ENCODE measurements at regions not wholly inside any gene's neighbourhood (a gene's known extent, or its start where the extent isn't known, plus 50 kb on each side); places are given as distances from the start of the nearest gene placed in this dataset.

DNA sequence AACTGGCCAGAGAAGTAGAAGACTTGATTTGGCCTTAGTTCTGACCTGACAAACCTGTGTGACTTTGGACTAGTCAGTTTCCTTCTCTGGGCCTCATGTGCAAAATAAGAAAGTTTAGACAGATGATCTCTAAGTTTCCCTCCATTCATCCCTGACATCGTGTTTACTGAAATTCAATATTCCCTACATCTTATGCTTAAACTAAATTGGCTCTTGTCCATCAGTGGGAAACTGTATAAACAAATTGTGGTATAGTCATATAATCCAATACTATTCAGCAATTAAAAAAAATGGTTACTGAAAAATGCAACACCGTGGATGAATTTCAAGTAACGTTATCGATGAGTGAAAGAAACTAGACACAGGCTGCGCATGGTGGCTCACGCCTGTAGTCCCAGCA, 64.4 kb upstream of the HRH1 start:
- Histone ChIP-seq H2AFZ (ENCODE audit: low read depth, low read length) (no peak overlapping the region), H4K20me1 (ENCODE audit: insufficient read depth, low read length) (no peaks in the 10 kb centered on the region), H3K27me3 (ENCODE audit: low read depth, low read length) (peaks cover 4% of the 10 kb centered on the region; the same call in 1 of the 2 replicates), H3K9ac (ENCODE audit: low read length) (no peak overlapping the region), H3K4me3 (ENCODE audit: low read length) (no peak overlapping the region), H3K79me2 (ENCODE audit: low read length) (no peaks in the 10 kb centered on the region), H3K4me1 (ENCODE audit: low read length) (peaks cover 8% of the 10 kb centered on the region), H3K27ac (ENCODE audit: low read length) (no peak overlapping the region), H3K4me2 (ENCODE audit: low read length) (no peak overlapping the region), H3K9me3 (ENCODE audit: insufficient read depth, low read length) (no peaks in the 10 kb centered on the region), H3K36me3 (replicated peaks; ENCODE audit: low read depth, low read length) (no peaks in the 10 kb centered on the region)
- TF ChIP-seq, protein P1, sequence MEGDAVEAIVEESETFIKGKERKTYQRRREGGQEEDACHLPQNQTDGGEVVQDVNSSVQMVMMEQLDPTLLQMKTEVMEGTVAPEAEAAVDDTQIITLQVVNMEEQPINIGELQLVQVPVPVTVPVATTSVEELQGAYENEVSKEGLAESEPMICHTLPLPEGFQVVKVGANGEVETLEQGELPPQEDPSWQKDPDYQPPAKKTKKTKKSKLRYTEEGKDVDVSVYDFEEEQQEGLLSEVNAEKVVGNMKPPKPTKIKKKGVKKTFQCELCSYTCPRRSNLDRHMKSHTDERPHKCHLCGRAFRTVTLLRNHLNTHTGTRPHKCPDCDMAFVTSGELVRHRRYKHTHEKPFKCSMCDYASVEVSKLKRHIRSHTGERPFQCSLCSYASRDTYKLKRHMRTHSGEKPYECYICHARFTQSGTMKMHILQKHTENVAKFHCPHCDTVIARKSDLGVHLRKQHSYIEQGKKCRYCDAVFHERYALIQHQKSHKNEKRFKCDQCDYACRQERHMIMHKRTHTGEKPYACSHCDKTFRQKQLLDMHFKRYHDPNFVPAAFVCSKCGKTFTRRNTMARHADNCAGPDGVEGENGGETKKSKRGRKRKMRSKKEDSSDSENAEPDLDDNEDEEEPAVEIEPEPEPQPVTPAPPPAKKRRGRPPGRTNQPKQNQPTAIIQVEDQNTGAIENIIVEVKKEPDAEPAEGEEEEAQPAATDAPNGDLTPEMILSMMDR (IDR thresholded peaks at IDR 0.05; ENCODE audit: low read depth, low read length): no peak
- TF ChIP-seq EZH2phosphoT487 (IDR thresholded peaks at IDR 0.05; ENCODE audit: low read depth): no peak

DNA sequence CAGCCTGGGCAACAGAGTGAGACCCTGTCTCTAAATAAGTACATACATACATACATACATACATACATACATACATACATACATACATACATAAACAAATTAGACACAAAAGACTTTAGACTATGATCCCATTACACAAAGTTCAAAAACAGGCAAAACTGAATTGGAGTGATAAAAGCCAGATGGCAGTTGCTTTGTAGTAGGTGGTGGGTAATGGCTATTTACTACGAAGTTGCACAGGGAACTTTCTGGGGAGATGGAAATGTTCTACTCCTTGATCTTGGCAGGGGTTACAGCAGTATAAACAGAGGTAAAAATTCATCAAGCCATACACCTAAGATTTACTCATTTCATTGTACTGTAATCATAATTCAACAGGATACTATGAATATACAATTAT, 63.7 kb upstream of the HRH1 start:
- H3K4me2 ChIP-seq (ENCODE audit: low read length): no peak overlapping the region
- no peak overlapping the region for H3K9ac ChIP-seq (ENCODE audit: low read length)
- TF ChIP-seq, protein P1 (IDR thresholded peaks at IDR 0.05; ENCODE audit: low read depth, low read length): no peak
- peaks cover 4% of the 10 kb centered on the region for H3K4me1 ChIP-seq (ENCODE audit: low read length)
- H3K79me2 ChIP-seq (ENCODE audit: low read length): no peaks in the 10 kb centered on the region
- H3K36me3 ChIP-seq (replicated peaks; ENCODE audit: low read depth, low read length): no peaks in the 10 kb centered on the region
- no peak overlapping the region for H3K27ac ChIP-seq (ENCODE audit: low read length)
- H3K4me3 ChIP-seq (ENCODE audit: low read length): no peak overlapping the region
- H4K20me1 ChIP-seq (ENCODE audit: insufficient read depth, low read length): no peaks in the 10 kb centered on the region
- peaks cover 4% of the 10 kb centered on the region; the same call in 1 of the 2 replicates for H3K27me3 ChIP-seq (ENCODE audit: low read depth, low read length)
- H2AFZ ChIP-seq (ENCODE audit: low read depth, low read length): no peak overlapping the region
- no peaks in the 10 kb centered on the region for H3K9me3 ChIP-seq (ENCODE audit: insufficient read depth, low read length)

DNA sequence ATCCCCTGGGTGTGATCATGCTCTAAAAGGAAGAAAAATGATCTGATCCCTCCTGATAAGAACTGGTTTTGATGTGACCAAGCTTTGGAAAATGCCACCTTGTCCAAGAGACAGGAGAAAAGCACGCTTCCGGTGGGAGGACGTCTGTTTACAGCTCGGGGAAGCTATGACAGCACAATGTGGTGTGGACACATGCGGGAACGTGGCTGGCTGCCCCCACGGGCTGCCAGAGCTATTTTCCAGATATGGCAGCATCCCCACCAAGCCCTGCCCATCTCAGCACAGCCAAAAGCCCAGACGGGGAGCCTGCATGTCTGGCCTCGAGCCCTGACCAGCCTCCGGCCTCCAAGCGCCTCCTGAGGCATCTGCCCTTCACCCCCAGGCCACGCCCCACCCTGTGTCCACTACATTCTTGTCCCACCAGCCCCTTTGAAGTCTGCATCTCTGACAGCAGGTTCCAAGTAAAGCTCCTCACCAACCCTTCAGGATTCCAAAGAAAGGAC, 63.2 kb upstream of the HRH1 start:
- Histone ChIP-seq H3K27ac (ENCODE audit: low read length) (no peak overlapping the region), H3K4me3 (ENCODE audit: low read length) (no peak overlapping the region), H3K4me1 (ENCODE audit: low read length) (no peaks in the 10 kb centered on the region), H3K27me3 (ENCODE audit: low read depth, low read length) (peaks cover 10% of the 10 kb centered on the region), H3K4me2 (ENCODE audit: low read length) (no peak overlapping the region), H2AFZ (ENCODE audit: low read depth, low read length) (no peak overlapping the region), H3K79me2 (ENCODE audit: low read length) (no peaks in the 10 kb centered on the region), H3K9me3 (ENCODE audit: insufficient read depth, low read length) (no peaks in the 10 kb centered on the region), H3K36me3 (replicated peaks; ENCODE audit: low read depth, low read length) (no peaks in the 10 kb centered on the region), H3K9ac (ENCODE audit: low read length) (no peak overlapping the region), H4K20me1 (ENCODE audit: insufficient read depth, low read length) (no peaks in the 10 kb centered on the region)
- TF ChIP-seq, protein P1 (IDR thresholded peaks at IDR 0.05; ENCODE audit: low read depth, low read length): no peak
- TF ChIP-seq EZH2phosphoT487 (IDR thresholded peaks at IDR 0.05; ENCODE audit: low read depth): no peak

DNA sequence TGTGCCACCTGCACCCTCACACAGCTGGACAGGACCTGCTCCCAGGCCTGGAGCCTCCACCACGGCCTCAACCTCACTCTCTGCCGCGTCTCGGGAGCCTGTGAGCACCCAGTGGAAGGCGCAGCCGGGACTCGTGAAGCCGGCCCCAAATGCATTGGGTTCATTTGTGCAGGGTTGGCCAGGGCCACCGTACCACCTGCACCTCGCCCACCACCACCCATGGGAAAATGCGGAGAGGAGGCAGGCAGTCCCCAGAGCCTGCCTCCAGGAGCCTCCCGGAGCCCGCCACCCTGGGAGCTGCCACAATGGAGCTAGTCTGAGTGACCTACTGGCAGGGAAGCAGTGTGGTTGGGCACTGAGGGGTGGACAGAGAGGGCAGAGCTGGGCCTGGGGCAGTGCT, 62.5 kb upstream of the HRH1 start:
- Histone ChIP-seq H3K9me3 (ENCODE audit: insufficient read depth, low read length) (no peaks in the 10 kb centered on the region), H3K4me1 (ENCODE audit: low read length) (no peaks in the 10 kb centered on the region), H3K4me2 (ENCODE audit: low read length) (no peak overlapping the region), H3K4me3 (ENCODE audit: low read length) (no peak overlapping the region), H2AFZ (ENCODE audit: low read depth, low read length) (no peak overlapping the region), H3K27me3 (ENCODE audit: low read depth, low read length) (peaks cover 16% of the 10 kb centered on the region), H3K79me2 (ENCODE audit: low read length) (no peaks in the 10 kb centered on the region), H4K20me1 (ENCODE audit: insufficient read depth, low read length) (no peaks in the 10 kb centered on the region), H3K36me3 (replicated peaks; ENCODE audit: low read depth, low read length) (no peaks in the 10 kb centered on the region), H3K9ac (ENCODE audit: low read length) (no peak overlapping the region), H3K27ac (ENCODE audit: low read length) (no peak overlapping the region)
- TF ChIP-seq EZH2phosphoT487 (IDR thresholded peaks at IDR 0.05; ENCODE audit: low read depth): no peak
- TF ChIP-seq, protein P1 (IDR thresholded peaks at IDR 0.05; ENCODE audit: low read depth, low read length): no peak

All from OCI-LY3 (cell line).